K562 (cell line): ENCODE measurements at regions not wholly inside any gene's neighbourhood (a gene's known extent, or its start where the extent isn't known, plus 50 kb on each side); places are given as distances from the start of the nearest gene placed in this dataset.
"Not testable (repeated sequence)": the region's sequence is repeated elsewhere in the genome, so short reads cannot be mapped to it uniquely, and the experiment has no call there.

Experiments used
- ATAC-seq: fragments of 200-7000 bp; cut with Tn5 transposase; 3 replicates; pipeline ENCODE4 v1.9.1; 2020; ENCODE audit warnings: moderate library complexity
- BruUV-seq: library from RNA; stranded (reverse); fragments of 400-500 nt; replicated peaks from 2 replicates; lab custom pipeline; 2021; lab: Mats Ljungman, UMichigan
- CTCF ChIA-PET: fragments of 300-600 bp; formaldehyde crosslinking; extraction: SDS; loops from one replicate; lab custom pipeline; 2021; ENCODE audit warnings: low intra/inter-chr PET ratio; lab: Yijun Ruan, JAX
- POLR2A ChIA-PET: fragments of 300-600, 350-650 bp; sonication (Branson Sonifier 250); formaldehyde crosslinking; extraction: SDS; loops from one replicate; lab custom pipeline; 2021; ENCODE audit warnings: antibody characterized with exemption, inconsistent platforms; lab: Yijun Ruan, JAX
- DNase-seq, 4 experiments: peaks; one replicate each; pipeline versions ENCODE4 v3.0.0 to v3.0.0-alpha.2; 2011 to 2018; ENCODE audit warnings: low spot score in 3 of 4, mixed read lengths in 3 of 4; ENCODE audit errors: extremely low read depth in 1 of 4
- FAIRE-seq: peaks from 2 replicates; lab custom pipeline; 2011; peaks lifted over from hg19 to GRCh38; lab: Jason Lieb, UNC
- H2AFZ ChIP-seq: 2 replicates; pipeline ENCODE4 v1.6.0; 2011; ENCODE audit warnings: low read depth, low read length, control low read depth, inconsistent platforms
- H3K27ac ChIP-seq: fragments of 200-600 bp; 3 replicates; pipeline ENCODE4 v1.8.0; 2011; ENCODE audit warnings: low read depth, mild to moderate bottlenecking, control low read depth, inconsistent platforms, low read length, moderate library complexity, mixed read lengths; ENCODE audit errors: extremely low read depth
- H3K27me3 ChIP-seq, 2 experiments: fragments of 300-600 bp in 1 of 2; 2 replicates in 1 of 2; 3 replicates in 1 of 2; pipeline versions ENCODE4 v1.6.0 to v1.8.0; 2011; ENCODE audit warnings: inconsistent platforms in 2 of 2, low read length in 2 of 2, mild to moderate bottlenecking in 1 of 2, mixed read lengths in 1 of 2, moderate library complexity in 1 of 2; ENCODE audit not compliant: control insufficient read depth in 2 of 2, insufficient read depth in 2 of 2
- H3K36me3 ChIP-seq: fragments of 300-600 bp; 3 replicates; pipeline ENCODE4 v1.8.0; 2011; ENCODE audit warnings: mild to moderate bottlenecking, low read length, inconsistent platforms; ENCODE audit not compliant: control insufficient read depth, insufficient read depth
- H3K4me1 ChIP-seq, 2 experiments: fragments of 200-600 bp in 1 of 2; replicated peaks in 1 of 2; 2 replicates in 1 of 2; 3 replicates in 1 of 2; pipeline versions ENCODE4 v1.5.1 to v1.8.0; 2011; ENCODE audit warnings: inconsistent platforms in 2 of 2, low read length in 2 of 2, mild to moderate bottlenecking in 1 of 2, mixed read lengths in 1 of 2, moderate library complexity in 1 of 2; ENCODE audit not compliant: control insufficient read depth in 2 of 2, insufficient read depth in 2 of 2
- H3K4me2 ChIP-seq: 2 replicates; pipeline ENCODE4 v1.6.1; 2011; ENCODE audit warnings: low read length, control low read depth, inconsistent platforms, mixed read lengths; ENCODE audit not compliant: insufficient read depth
- H3K4me3 ChIP-seq: fragments of 200-600 bp; sonication (generic), shearing (Covaris generic); 2 replicates; pipeline ENCODE4 v1.5.1; 2016; ENCODE audit warnings: control low read depth, inconsistent platforms
- H3K79me2 ChIP-seq: fragments of 200-600 bp; 3 replicates; pipeline ENCODE4 v1.8.0; 2011; ENCODE audit warnings: low read length, inconsistent platforms; ENCODE audit not compliant: control insufficient read depth, insufficient read depth
- H3K9ac ChIP-seq, 2 experiments: 2 replicates each; pipeline versions ENCODE4 v1.6.0 to v1.6.1; 2011; ENCODE audit warnings: low read depth in 2 of 2, low read length in 2 of 2, control low read depth in 1 of 2, inconsistent platforms in 1 of 2, mild to moderate bottlenecking in 1 of 2, mixed read lengths in 1 of 2; ENCODE audit not compliant: insufficient read depth in 1 of 2
- H3K9me1 ChIP-seq: one replicate; pipeline ENCODE4 v1.6.0; 2011; ENCODE audit warnings: inconsistent platforms, mild to moderate bottlenecking, low read length, moderate library complexity; ENCODE audit not compliant: control insufficient read depth, insufficient read depth
- H3K9me3 ChIP-seq: replicated peaks from 2 replicates; pipeline ENCODE4 v1.5.1; 2011; ENCODE audit warnings: low read depth, low read length, inconsistent platforms; ENCODE audit not compliant: control insufficient read depth, insufficient read depth
- H4K20me1 ChIP-seq: replicated peaks from 2 replicates; pipeline ENCODE4 v1.6.1; 2011; ENCODE audit warnings: low read length, inconsistent platforms, mixed read lengths; ENCODE audit not compliant: control insufficient read depth, insufficient read depth
- NR2C2 ChIP-seq, 2 experiments: fragments of 200-800 bp in 1 of 2; sonication (Bioruptor generic) in 1 of 2; sonication (generic) in 1 of 2; formaldehyde crosslinking in 1 of 2; IDR thresholded peaks; 2 replicates each; pipeline versions ENCODE4 v1.6.1 to v1.8.0; 2016 to 2022; ENCODE audit warnings: mild to moderate bottlenecking in 1 of 2, missing compliant biosample characterization in 1 of 2, missing genetic modification characterization in 1 of 2, missing genetic modification reagents in 1 of 2
- SREBF1 ChIP-seq: fragments of 150-350 bp; IDR thresholded peaks from 2 replicates; pipeline ENCODE4 v1.6.1; 2014; ENCODE audit warnings: antibody characterized with exemption, low read depth, low read length, borderline replicate concordance
- USF1 ChIP-seq: sonication (generic); formaldehyde crosslinking; IDR thresholded peaks from 2 replicates; pipeline ENCODE4 v1.9.0; 2022; ENCODE audit warnings: mild to moderate bottlenecking, missing genetic modification reagents
- ZBTB12 ChIP-seq: fragments of 250-450 bp; sonication (Bioruptor Pico); IDR thresholded peaks from 2 replicates; pipeline ENCODE4 v1.4.0; 2020
- ZNF3 ChIP-seq: fragments of 250-450 bp; sonication (Bioruptor Pico); IDR thresholded peaks from 2 replicates; pipeline ENCODE4 v1.5.0; 2021; ENCODE audit warnings: mild to moderate bottlenecking, moderate library complexity
- ZNF311 ChIP-seq: fragments of 250-450 bp; sonication (Bioruptor Pico); IDR thresholded peaks from 2 replicates; pipeline ENCODE4 v1.4.0; 2020; ENCODE audit warnings: mild to moderate bottlenecking, moderate library complexity
- WGBS: fragments of 100-300 bp; shearing (Covaris generic); methylation state at CpG from one replicate; pipeline ENCODE4 v1.1.6; 2016; ENCODE audit warnings: low coverage, mixed read lengths; ENCODE audit not compliant: insufficient coverage; ENCODE audit errors: missing lambda C conversion rate; 5-methylcytosine and 5-hydroxymethylcytosine counted together
- in situ Hi-C: fragments of 300-500 bp; cut with MboI; formaldehyde crosslinking; loops from 4 replicates; pipeline ENCODE4 v1.15.0; 2018; ENCODE audit warnings: inconsistent platforms, mixed read lengths
- intact Hi-C: fragments of 100-400 bp; cut with micrococcal nuclease; formaldehyde crosslinking; loops from 2 replicates; pipeline ENCODE4 v1.14.2; 2022
- TF ChIP-seq, protein P1 (sequence below): fragments of 250-450 bp; sonication (Bioruptor Pico); IDR thresholded peaks from 2 replicates; pipeline ENCODE4 v1.9.0; 2021; ENCODE audit warnings: mild to moderate bottlenecking
- TF ChIP-seq, protein P2 (sequence below): sonication (generic); formaldehyde crosslinking; IDR thresholded peaks from 2 replicates; pipeline ENCODE4 v1.8.0; 2023; ENCODE audit warnings: mild to moderate bottlenecking, missing genetic modification reagents

DNA sequence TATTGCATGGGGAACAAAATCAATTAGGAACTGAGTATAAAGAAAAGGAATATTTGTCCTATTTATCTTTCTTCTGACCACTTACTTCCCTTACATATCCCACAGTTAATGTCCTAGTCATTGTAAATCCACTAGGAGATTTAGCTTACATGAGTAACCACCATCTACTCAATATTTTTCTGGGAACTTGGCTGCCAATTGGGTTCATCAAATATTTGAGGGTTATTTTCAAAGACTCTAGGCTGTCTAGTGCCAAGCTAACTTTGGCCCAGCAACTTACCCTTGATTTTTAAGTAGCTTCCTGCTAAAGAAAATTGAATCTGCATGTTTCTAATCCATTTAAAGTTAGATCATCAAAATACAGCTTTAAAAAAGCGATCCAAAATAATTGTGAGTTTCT is 362.5 kb upstream of the EPHA3 start:
- Histone ChIP-seq H3K9me1 (no peaks in the 10 kb centered on the region), H3K36me3 (no peaks in the 10 kb centered on the region), H3K27me3 (no peaks in the 10 kb centered on the region), H3K4me3 (no peak overlapping the region), H4K20me1 (no peaks in the 10 kb centered on the region), H3K79me2 (no peaks in the 10 kb centered on the region), H3K27ac (no peak overlapping the region), H3K9me3 (no peaks in the 10 kb centered on the region), H2AFZ (no peak overlapping the region), H3K9ac (no peak overlapping the region), H3K4me1 (no peaks in the 10 kb centered on the region), H3K4me2 (no peak overlapping the region)
- intact Hi-C loops (no loop called here), in situ Hi-C loops (no loop called here)
- 0% methylated on average over 1 of the region's 1 CpG for WGBS
- ChIA-PET POLR2A (interaction anchor here (0.7 kb wide), 1 partner anchor 95 kb away, joined by 3 read pairs; no protein-coding TSS in a partner anchor), CTCF (no interaction called here)
- FAIRE-seq (no peak), ATAC-seq (no peak), DNase-seq (no peak)
- no peak for TF ChIP-seq SREBF1
- TF ChIP-seq ZNF311 (CRISPR knock-in tag), result no peak
- TF ChIP-seq, protein P1, sequence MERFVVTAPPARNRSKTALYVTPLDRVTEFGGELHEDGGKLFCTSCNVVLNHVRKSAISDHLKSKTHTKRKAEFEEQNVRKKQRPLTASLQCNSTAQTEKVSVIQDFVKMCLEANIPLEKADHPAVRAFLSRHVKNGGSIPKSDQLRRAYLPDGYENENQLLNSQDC (CRISPR knock-in tag), result no peak
- no peak for TF ChIP-seq ZBTB12
- TF ChIP-seq NR2C2 (CRISPR knock-in tag; IDR thresholded peaks at IDR 0.05), result no peak
- TF ChIP-seq NR2C2 (tag; IDR thresholded peaks at IDR 0.05), result no peak
- TF ChIP-seq, protein P2, sequence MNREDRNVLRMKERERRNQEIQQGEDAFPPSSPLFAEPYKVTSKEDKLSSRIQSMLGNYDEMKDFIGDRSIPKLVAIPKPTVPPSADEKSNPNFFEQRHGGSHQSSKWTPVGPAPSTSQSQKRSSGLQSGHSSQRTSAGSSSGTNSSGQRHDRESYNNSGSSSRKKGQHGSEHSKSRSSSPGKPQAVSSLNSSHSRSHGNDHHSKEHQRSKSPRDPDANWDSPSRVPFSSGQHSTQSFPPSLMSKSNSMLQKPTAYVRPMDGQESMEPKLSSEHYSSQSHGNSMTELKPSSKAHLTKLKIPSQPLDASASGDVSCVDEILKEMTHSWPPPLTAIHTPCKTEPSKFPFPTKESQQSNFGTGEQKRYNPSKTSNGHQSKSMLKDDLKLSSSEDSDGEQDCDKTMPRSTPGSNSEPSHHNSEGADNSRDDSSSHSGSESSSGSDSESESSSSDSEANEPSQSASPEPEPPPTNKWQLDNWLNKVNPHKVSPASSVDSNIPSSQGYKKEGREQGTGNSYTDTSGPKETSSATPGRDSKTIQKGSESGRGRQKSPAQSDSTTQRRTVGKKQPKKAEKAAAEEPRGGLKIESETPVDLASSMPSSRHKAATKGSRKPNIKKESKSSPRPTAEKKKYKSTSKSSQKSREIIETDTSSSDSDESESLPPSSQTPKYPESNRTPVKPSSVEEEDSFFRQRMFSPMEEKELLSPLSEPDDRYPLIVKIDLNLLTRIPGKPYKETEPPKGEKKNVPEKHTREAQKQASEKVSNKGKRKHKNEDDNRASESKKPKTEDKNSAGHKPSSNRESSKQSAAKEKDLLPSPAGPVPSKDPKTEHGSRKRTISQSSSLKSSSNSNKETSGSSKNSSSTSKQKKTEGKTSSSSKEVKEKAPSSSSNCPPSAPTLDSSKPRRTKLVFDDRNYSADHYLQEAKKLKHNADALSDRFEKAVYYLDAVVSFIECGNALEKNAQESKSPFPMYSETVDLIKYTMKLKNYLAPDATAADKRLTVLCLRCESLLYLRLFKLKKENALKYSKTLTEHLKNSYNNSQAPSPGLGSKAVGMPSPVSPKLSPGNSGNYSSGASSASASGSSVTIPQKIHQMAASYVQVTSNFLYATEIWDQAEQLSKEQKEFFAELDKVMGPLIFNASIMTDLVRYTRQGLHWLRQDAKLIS, result no peak
- no peak for TF ChIP-seq USF1 (CRISPR knock-in tag)
- no peak for TF ChIP-seq ZNF3 (CRISPR knock-in tag)
- no TSS peak for BruUV-seq

GRCh38 chr3:88747145-88747544 is 360.3 kb upstream of the EPHA3 start:
- H3K79me2 ChIP-seq, H3K4me3 ChIP-seq, FAIRE-seq, POLR2A ChIA-PET, H2AFZ ChIP-seq, H3K27me3 ChIP-seq, DNase-seq, H3K4me1 ChIP-seq, H3K36me3 ChIP-seq, ATAC-seq, in situ Hi-C loops, intact Hi-C loops, H3K9me3 ChIP-seq, H3K9ac ChIP-seq, H3K4me2 ChIP-seq, H3K9me1 ChIP-seq, H3K27ac ChIP-seq, BruUV-seq, H4K20me1 ChIP-seq, CTCF ChIA-PET: not testable (repeated sequence)
- 2% methylated on average over 6 of the region's 6 CpGs for WGBS
